GM12875 (cell line): ENCODE measurements at regions not wholly inside any gene's neighbourhood (a gene's known extent, or its start where the extent isn't known, plus 50 kb on each side); places are given as distances from the start of the nearest gene placed in this dataset.

Experiments used
- H3K4me3 ChIP-seq: one replicate; pipeline ENCODE4 v1.5.1; 2011; ENCODE audit warnings: low read depth, low read length, control low read depth
- CTCF ChIP-seq: IDR thresholded peaks from 2 replicates; pipeline ENCODE4 v1.5.1; 2011; ENCODE audit warnings: low read depth, mild to moderate bottlenecking, control low read depth, inconsistent platforms, low read length, moderate library complexity, borderline replicate concordance; ENCODE audit not compliant: insufficient read depth

GRCh38 chr2:58928973-58929372 lies 687.8 kb upstream of the FANCL start:
- no peak for TF ChIP-seq CTCF
- no peak overlapping the region for H3K4me3 ChIP-seq

- no peak for TF ChIP-seq CTCF
- H3K4me3 ChIP-seq: no peak overlapping the region
Measured at GRCh38 chr2:58928391-58928790, 687.3 kb upstream of the FANCL start.

- no peak for TF ChIP-seq CTCF
- H3K4me3 ChIP-seq: no peak overlapping the region
Measured at GRCh38 chr2:58926112-58926511, 685.0 kb upstream of the FANCL start.

GRCh38 chr2:58925676-58926081 lies 684.6 kb upstream of the FANCL start:
- TF ChIP-seq CTCF: no peak
- H3K4me3 ChIP-seq: no peak overlapping the region

GRCh38 chr2:58923869-58924268 lies 682.7 kb upstream of the FANCL start:
- no peak overlapping the region for H3K4me3 ChIP-seq
- TF ChIP-seq CTCF: no peak

GRCh38 chr2:58922245-58922644 lies 681.1 kb upstream of the FANCL start:
- H3K4me3 ChIP-seq: no peak overlapping the region
- TF ChIP-seq CTCF: no peak

- no peak overlapping the region for H3K4me3 ChIP-seq
- no peak for TF ChIP-seq CTCF
Measured at GRCh38 chr2:58921676-58922075, 680.6 kb upstream of the FANCL start.
